Mucosa of stomach (tissue), 1 donor: ENCODE measurements at regions not wholly inside any gene's neighbourhood (a gene's known extent, or its start where the extent isn't known, plus 50 kb on each side); places are given as distances from the start of the nearest gene placed in this dataset.
"Not testable (repeated sequence)": the region's sequence is repeated elsewhere in the genome, so short reads cannot be mapped to it uniquely, and the experiment has no call there.

Experiments
- H3K27me3 ChIP-seq: one replicate; pipeline ENCODE4 v1.7.0; 2013; ENCODE audit warnings: mild to moderate bottlenecking, low read length; ENCODE audit not compliant: control insufficient read depth, insufficient read depth
- H3K36me3 ChIP-seq: one replicate; pipeline ENCODE4 v1.7.0; 2013; ENCODE audit warnings: low read length; ENCODE audit not compliant: control insufficient read depth, insufficient read depth
- H3K4me1 ChIP-seq: one replicate; pipeline ENCODE4 v1.7.0; 2013; ENCODE audit warnings: mild to moderate bottlenecking, low read length; ENCODE audit not compliant: control insufficient read depth, insufficient read depth
- H3K4me3 ChIP-seq: one replicate; pipeline ENCODE4 v1.7.0; 2013; ENCODE audit warnings: low read length
- H3K9ac ChIP-seq: one replicate; pipeline ENCODE4 v1.7.0; 2013; ENCODE audit warnings: mild to moderate bottlenecking, low read length, moderate library complexity
- H3K9me3 ChIP-seq: one replicate; pipeline ENCODE4 v1.7.0; 2013; ENCODE audit warnings: mild to moderate bottlenecking, low read length, moderate library complexity; ENCODE audit not compliant: control insufficient read depth
- donor health status: Pancreatic carcinoma.

- Histone ChIP-seq H3K27me3 (peaks cover 3% of the 10 kb centered on the region), H3K9me3 (no peaks in the 10 kb centered on the region), H3K4me3 (no peak overlapping the region), H3K4me1 (no peaks in the 10 kb centered on the region), H3K9ac (no peak overlapping the region), H3K36me3 (no peaks in the 10 kb centered on the region)
Measured at GRCh38 chr6:15823838-15824414, 161.1 kb upstream of the DTNBP1 start.

DNA sequence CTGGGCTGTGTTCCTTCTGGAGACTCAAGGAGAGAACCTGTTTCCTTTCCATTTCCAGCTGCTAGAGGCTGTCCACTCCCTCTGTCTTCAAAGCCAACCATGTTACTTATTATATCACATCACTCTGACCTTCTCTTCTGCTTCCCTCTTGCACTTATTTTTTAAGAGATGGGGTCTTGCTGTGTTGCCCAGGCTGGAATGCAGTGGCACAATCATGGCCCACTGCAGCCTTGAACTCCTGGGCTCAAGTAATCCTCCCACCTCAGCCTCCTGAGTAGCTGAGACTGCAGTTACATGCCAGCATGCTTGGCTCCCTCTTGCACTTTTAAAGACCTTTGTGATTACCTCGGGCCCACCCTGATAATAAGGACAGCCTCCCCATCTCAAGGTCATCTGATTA lies 160.0 kb upstream of the DTNBP1 start:
- Histone ChIP-seq H3K9me3 (no peaks in the 10 kb centered on the region), H3K27me3 (peaks cover 3% of the 10 kb centered on the region), H3K4me3 (no peak overlapping the region), H3K4me1 (no peaks in the 10 kb centered on the region), H3K9ac (no peak overlapping the region), H3K36me3 (no peaks in the 10 kb centered on the region)

- Histone ChIP-seq H3K36me3 (no peaks in the 10 kb centered on the region), H3K27me3 (peaks cover 3% of the 10 kb centered on the region), H3K9me3 (no peaks in the 10 kb centered on the region), H3K4me1 (no peaks in the 10 kb centered on the region), H3K4me3 (no peak overlapping the region), H3K9ac (no peak overlapping the region)
Measured at GRCh38 chr6:15819841-15820240, 157.0 kb upstream of the DTNBP1 start.

GRCh38 chr6:15819226-15819625 lies 156.4 kb upstream of the DTNBP1 start:
- Histone ChIP-seq H3K4me1 (no peaks in the 10 kb centered on the region), H3K27me3 (peaks cover 3% of the 10 kb centered on the region), H3K4me3 (no peak overlapping the region), H3K36me3 (no peaks in the 10 kb centered on the region), H3K9me3 (no peaks in the 10 kb centered on the region), H3K9ac (no peak overlapping the region)

- Histone ChIP-seq H3K4me1 (no peaks in the 10 kb centered on the region), H3K36me3 (no peaks in the 10 kb centered on the region), H3K27me3 (peaks cover 3% of the 10 kb centered on the region), H3K4me3 (no peak overlapping the region), H3K9ac (no peak overlapping the region), H3K9me3 (no peaks in the 10 kb centered on the region)
Measured at GRCh38 chr6:15818491-15818890, 155.7 kb upstream of the DTNBP1 start.

DNA sequence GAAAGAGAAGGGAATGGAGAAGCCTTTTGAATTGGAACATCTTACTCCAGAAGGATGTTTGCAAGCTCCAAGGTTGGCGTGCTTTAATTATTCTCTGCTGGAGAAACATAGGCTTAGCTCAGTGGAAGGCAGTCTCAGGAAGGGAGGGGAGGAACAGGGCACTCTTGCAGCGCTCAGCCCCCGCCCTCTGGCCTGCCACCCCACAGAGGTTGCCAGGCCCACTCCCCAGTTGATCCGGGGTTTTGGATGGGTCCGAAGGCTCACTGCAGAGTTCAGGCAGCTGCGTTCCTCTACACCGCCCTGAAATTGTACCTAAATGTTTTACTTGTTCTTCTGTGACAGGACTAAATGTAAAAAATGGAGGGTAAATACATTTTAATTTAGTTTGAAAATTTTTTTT lies 155.2 kb upstream of the DTNBP1 start:
- no peaks in the 10 kb centered on the region for H3K36me3 ChIP-seq
- peaks cover 3% of the 10 kb centered on the region for H3K27me3 ChIP-seq
- no peak overlapping the region for H3K4me3 ChIP-seq
- H3K4me1 ChIP-seq: no peaks in the 10 kb centered on the region
- no peak overlapping the region for H3K9ac ChIP-seq
- H3K9me3 ChIP-seq: no peaks in the 10 kb centered on the region

DNA sequence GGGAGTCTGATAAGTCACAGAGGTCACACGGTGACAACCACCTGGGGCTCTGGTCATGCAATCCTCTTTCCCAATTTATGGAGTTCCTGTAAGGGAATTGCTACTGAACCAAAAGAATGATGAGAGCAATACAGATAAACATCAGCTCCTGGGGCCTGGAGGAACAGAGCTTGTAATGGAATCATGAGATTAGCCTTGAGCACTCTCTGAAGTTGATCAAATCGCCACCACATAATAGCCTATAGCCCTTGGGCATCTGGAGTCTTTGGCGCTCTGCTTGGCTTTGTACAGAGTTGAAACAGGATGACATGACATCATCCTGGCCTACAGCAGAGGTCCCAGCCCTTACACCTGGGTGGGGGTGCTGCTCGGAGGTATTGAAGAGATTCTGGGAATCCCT lies 154.3 kb upstream of the DTNBP1 start:
- H3K4me3 ChIP-seq: no peak overlapping the region
- H3K36me3 ChIP-seq: no peaks in the 10 kb centered on the region
- no peaks in the 10 kb centered on the region for H3K9me3 ChIP-seq
- H3K27me3 ChIP-seq: peaks cover 3% of the 10 kb centered on the region
- H3K9ac ChIP-seq: no peak overlapping the region
- no peaks in the 10 kb centered on the region for H3K4me1 ChIP-seq

DNA sequence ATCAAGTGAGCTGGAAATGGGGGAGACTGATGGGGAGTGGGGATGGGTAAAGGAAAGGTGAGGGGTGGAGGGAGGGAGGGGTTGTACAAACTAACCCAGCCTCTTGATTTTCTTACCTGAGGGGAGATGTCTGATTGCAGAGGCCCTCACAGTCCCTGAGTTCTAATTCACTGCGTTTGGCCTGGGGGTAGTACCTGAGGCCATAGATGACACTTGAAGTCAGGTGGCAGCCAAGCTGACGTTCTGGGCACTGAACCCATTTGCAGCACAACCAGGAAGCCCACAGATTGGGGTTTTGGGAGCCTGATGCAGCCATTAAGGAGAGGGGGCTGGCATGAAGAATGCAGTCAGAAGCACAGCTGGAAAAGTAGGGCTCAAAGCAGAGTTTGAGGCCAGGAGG lies 153.8 kb upstream of the DTNBP1 start:
- Histone ChIP-seq H3K4me1 (no peaks in the 10 kb centered on the region), H3K9me3 (no peaks in the 10 kb centered on the region), H3K36me3 (no peaks in the 10 kb centered on the region), H3K9ac (no peak overlapping the region), H3K27me3 (no peaks in the 10 kb centered on the region), H3K4me3 (no peak overlapping the region)

GRCh38 chr6:15813698-15814097 lies 150.9 kb upstream of the DTNBP1 start:
- H3K9me3 ChIP-seq, H3K27me3 ChIP-seq, H3K4me3 ChIP-seq, H3K36me3 ChIP-seq, H3K4me1 ChIP-seq, H3K9ac ChIP-seq: not testable (repeated sequence)

DNA sequence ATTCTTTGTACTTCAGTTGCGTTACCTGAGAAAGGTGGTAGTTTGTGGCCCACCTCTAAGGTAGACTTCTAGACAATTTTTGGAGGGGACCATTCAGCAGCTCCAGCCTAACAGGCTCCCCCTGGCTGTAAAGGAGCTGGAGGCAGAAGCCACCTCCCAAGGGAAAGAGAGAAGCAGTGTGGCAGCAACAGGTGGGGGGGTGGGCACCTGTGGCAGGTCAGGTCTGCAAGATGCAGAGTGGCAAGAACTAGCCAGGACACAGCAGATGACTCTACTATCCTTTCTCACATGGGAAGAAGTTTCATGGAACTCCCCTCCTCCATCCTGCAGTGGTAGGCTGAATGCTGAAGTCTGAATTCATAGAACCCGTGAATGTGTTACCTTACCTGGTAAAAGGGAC lies 148.3 kb upstream of the DTNBP1 start:
- no peaks in the 10 kb centered on the region for H3K4me1 ChIP-seq
- no peaks in the 10 kb centered on the region for H3K27me3 ChIP-seq
- H3K36me3 ChIP-seq: no peaks in the 10 kb centered on the region
- H3K9ac ChIP-seq: no peak overlapping the region
- H3K4me3 ChIP-seq: no peak overlapping the region
- no peaks in the 10 kb centered on the region for H3K9me3 ChIP-seq

DNA sequence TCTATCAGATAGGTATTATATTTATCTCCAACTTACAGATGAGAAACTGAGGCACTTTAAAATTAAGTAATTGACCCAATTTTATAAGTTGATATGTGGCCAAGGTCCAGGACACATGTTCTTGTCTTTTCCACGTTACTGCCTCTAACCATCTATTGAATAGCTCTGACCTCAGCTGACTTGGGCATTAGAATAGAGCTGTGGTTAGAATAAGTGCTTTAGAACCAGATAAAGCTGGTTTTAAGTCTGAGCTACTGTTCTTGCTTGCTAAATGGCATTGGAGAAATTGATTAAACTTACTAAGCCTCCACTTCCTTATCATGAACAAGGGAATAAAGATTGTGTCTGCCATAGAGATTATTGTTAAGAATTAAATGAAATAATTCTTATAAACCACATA lies 147.8 kb upstream of the DTNBP1 start:
- Histone ChIP-seq H3K27me3 (no peaks in the 10 kb centered on the region), H3K4me3 (no peak overlapping the region), H3K4me1 (no peaks in the 10 kb centered on the region), H3K9me3 (no peaks in the 10 kb centered on the region), H3K9ac (no peak overlapping the region), H3K36me3 (no peaks in the 10 kb centered on the region)

DNA sequence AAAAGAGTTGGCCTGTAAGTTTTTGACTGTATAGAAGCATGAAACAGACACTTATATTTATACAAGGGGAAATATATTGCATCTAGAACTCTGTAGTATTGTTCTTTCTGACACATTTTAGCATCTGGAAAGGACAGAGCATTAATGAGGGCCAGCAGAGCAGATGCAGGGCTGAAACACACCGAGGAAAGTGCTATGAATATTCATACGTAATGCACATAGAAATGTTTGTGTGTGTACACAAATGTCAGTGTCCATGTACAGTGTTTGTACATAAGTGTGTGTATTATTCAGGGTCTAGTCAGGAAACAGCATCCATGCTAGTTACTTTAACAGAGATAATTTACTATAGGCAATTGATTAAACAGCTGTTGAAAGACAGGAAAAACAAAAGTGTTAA lies 146.5 kb upstream of the DTNBP1 start:
- H3K4me1 ChIP-seq: no peaks in the 10 kb centered on the region
- no peaks in the 10 kb centered on the region for H3K36me3 ChIP-seq
- H3K9ac ChIP-seq: no peak overlapping the region
- H3K9me3 ChIP-seq: no peaks in the 10 kb centered on the region
- no peak overlapping the region for H3K4me3 ChIP-seq
- no peaks in the 10 kb centered on the region for H3K27me3 ChIP-seq
